PC-9 (cell line): ENCODE measurements at regions not wholly inside any gene's neighbourhood (a gene's known extent, or its start where the extent isn't known, plus 50 kb on each side); places are given as distances from the start of the nearest gene placed in this dataset.

ENCODE experiments used
- BruUV-seq: library from RNA; stranded (reverse); fragments of 400-500 nt; replicated peaks from 2 replicates; lab custom pipeline; 2021; lab: Mats Ljungman, UMichigan
- CTCF ChIA-PET: fragments of 300-600 bp; sonication (Branson Sonifier 250); formaldehyde crosslinking; loops from one replicate; lab custom pipeline; 2022; ENCODE audit warnings: antibody characterized with exemption; lab: Charles Lee
- POLR2A ChIA-PET: fragments of 300-600 bp; sonication (Branson Sonifier 250); formaldehyde crosslinking; loops from one replicate; lab custom pipeline; 2022; ENCODE audit warnings: antibody characterized with exemption; ENCODE audit not compliant: unreplicated experiment; lab: Charles Lee
- DNase-seq, 2 experiments: peaks; one replicate each; pipeline versions ENCODE4 v3.0.0 to v3.0.0-alpha.2; 2015 to 2022; ENCODE audit warnings: mixed read lengths in 1 of 2
- H2AFZ ChIP-seq: fragments of 200-600 bp; sonication (generic); 2 replicates; pipeline ENCODE4 v1.8.1; 2017; ENCODE audit warnings: antibody characterized with exemption
- H3F3A ChIP-seq: fragments of 200-600 bp; sonication (generic); 2 replicates; pipeline ENCODE4 v1.8.1; 2017; ENCODE audit warnings: antibody characterized with exemption, mild to moderate bottlenecking, low read depth; ENCODE audit not compliant: insufficient read depth
- H3K27ac ChIP-seq: fragments of 200-600 bp; sonication (generic); 2 replicates; pipeline ENCODE4 v1.6.1; 2016; ENCODE audit warnings: mixed run types
- H3K27me3 ChIP-seq: fragments of 200-600 bp; sonication (generic); 2 replicates; pipeline ENCODE4 v1.6.1; 2016; ENCODE audit warnings: low read depth, mixed run types; ENCODE audit not compliant: insufficient read depth
- H3K36me3 ChIP-seq: fragments of 200-600 bp; sonication (generic); 2 replicates; pipeline ENCODE4 v1.6.1; 2016; ENCODE audit warnings: low read depth, mixed run types
- H3K4me1 ChIP-seq: fragments of 200-600 bp; sonication (generic); replicated peaks from 2 replicates; pipeline ENCODE4 v1.6.1; 2016; ENCODE audit warnings: mixed run types; ENCODE audit not compliant: insufficient read depth
- H3K4me2 ChIP-seq: fragments of 200-600 bp; sonication (generic); 2 replicates; pipeline ENCODE4 v1.6.1; 2017; ENCODE audit warnings: mixed run types
- H3K4me3 ChIP-seq: fragments of 200-600 bp; sonication (generic); 2 replicates; pipeline ENCODE4 v1.6.1; 2016; ENCODE audit warnings: mixed run types
- H3K79me2 ChIP-seq: fragments of 200-600 bp; sonication (generic); 2 replicates; pipeline ENCODE4 v1.6.1; 2017; ENCODE audit warnings: low read depth, mixed run types
- H3K9me2 ChIP-seq: fragments of 200-600 bp; sonication (generic); 2 replicates; pipeline ENCODE4 v1.8.1; 2017; ENCODE audit warnings: mild to moderate bottlenecking; ENCODE audit not compliant: insufficient read depth
- H3K9me3 ChIP-seq: fragments of 200-600 bp; sonication (generic); 2 replicates; pipeline ENCODE4 v1.8.1; 2016; ENCODE audit warnings: low read depth; ENCODE audit not compliant: insufficient read depth
- H4K20me1 ChIP-seq: fragments of 200-600 bp; sonication (generic); 2 replicates; pipeline ENCODE4 v1.8.1; 2017; ENCODE audit not compliant: insufficient read depth
- EZH2 ChIP-seq: fragments of 200-600 bp; sonication (generic); IDR thresholded peaks from 2 replicates; pipeline ENCODE4 v1.8.0; 2017; ENCODE audit warnings: antibody characterized with exemption, low read depth
- intact Hi-C: fragments of 100-400 bp; cut with micrococcal nuclease; formaldehyde crosslinking; loops from one replicate; pipeline ENCODE4 v1.10.0; 2022; ENCODE audit not compliant: unreplicated experiment
- TF ChIP-seq, protein P1 (sequence below): fragments of 200-600 bp; sonication (generic); conservative IDR thresholded peaks from 2 replicates; pipeline ENCODE4 v1.6.1; 2017; ENCODE audit warnings: mixed run types, antibody characterized with exemption, mild to moderate bottlenecking, moderate library complexity

DNA sequence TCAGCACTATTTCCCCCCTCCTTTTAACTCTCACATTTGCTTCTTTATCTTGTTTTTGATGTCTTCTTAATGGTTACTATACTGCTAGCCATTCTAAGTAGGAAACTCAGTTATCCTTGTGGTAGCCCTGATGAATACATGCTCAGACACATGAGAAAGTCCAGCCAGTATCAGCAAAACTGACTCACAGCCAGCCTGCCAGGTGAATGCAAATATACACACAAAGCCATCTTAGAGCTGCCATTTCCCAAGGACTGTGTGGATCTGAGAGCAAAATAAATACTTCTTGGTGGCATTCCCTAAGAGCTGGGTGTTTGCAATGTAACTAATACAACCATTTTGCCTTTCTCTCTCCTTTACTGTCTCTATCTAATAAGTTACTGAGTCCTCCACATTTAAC is 455.2 kb downstream of the CCER1 start:
- Histone ChIP-seq H3K9me3 (peaks cover 2% of the 10 kb centered on the region; the same call in 1 of the 2 replicates), H4K20me1 (no peaks in the 10 kb centered on the region), H2AFZ (no peak overlapping the region), H3K9me2 (no peaks in the 10 kb centered on the region), H3F3A (no peaks in the 10 kb centered on the region), H3K4me3 (no peak overlapping the region), H3K27me3 (no peaks in the 10 kb centered on the region), H3K4me2 (no peak overlapping the region), H3K27ac (no peak overlapping the region), H3K79me2 (no peaks in the 10 kb centered on the region), H3K4me1 (no peaks in the 10 kb centered on the region), H3K36me3 (no peaks in the 10 kb centered on the region)
- ChIA-PET POLR2A (no interaction called here), CTCF (no interaction called here)
- no TSS peak for BruUV-seq
- intact Hi-C loops = no loop called here
- TF ChIP-seq, protein P1, sequence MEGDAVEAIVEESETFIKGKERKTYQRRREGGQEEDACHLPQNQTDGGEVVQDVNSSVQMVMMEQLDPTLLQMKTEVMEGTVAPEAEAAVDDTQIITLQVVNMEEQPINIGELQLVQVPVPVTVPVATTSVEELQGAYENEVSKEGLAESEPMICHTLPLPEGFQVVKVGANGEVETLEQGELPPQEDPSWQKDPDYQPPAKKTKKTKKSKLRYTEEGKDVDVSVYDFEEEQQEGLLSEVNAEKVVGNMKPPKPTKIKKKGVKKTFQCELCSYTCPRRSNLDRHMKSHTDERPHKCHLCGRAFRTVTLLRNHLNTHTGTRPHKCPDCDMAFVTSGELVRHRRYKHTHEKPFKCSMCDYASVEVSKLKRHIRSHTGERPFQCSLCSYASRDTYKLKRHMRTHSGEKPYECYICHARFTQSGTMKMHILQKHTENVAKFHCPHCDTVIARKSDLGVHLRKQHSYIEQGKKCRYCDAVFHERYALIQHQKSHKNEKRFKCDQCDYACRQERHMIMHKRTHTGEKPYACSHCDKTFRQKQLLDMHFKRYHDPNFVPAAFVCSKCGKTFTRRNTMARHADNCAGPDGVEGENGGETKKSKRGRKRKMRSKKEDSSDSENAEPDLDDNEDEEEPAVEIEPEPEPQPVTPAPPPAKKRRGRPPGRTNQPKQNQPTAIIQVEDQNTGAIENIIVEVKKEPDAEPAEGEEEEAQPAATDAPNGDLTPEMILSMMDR = no peak
- no peak for TF ChIP-seq EZH2
- DNase-seq = no peak

GRCh38 chr12:90497923-90498545 is 456.9 kb downstream of the CCER1 start:
- no peak overlapping the region for H2AFZ ChIP-seq
- CTCF ChIA-PET = no interaction called here

DNA sequence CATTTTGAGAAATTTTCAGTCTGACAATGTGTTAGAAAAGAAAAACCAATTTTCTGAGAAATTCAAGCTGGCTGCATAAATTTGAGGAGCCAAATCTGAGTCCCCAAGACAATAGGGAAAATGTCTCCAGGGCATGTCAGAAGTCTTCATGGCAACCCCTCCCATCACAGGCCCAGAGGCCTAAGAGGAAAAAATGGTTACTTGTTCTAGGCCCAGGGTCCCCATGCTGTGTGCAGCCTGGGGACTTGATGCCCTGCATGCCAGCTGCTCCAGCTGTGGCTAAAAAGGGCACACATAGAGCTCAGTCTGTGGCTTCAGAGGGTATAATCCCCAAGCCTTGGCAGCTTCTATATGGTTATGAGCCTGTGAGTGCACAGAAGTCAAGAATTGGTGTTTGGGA is 464.6 kb downstream of the CCER1 start:
- BruUV-seq = no TSS peak
- no peaks in the 10 kb centered on the region for H3K79me2 ChIP-seq
- no peak overlapping the region for H3K4me2 ChIP-seq
- no peaks in the 10 kb centered on the region for H4K20me1 ChIP-seq
- H2AFZ ChIP-seq = no peak overlapping the region
- H3K4me3 ChIP-seq = no peak overlapping the region
- intact Hi-C loops = no loop called here
- no peaks in the 10 kb centered on the region for H3K9me2 ChIP-seq
- TF ChIP-seq, protein P1 = no peak
- TF ChIP-seq EZH2 = no peak
- H3K27me3 ChIP-seq = no peaks in the 10 kb centered on the region
- POLR2A ChIA-PET = no interaction called here
- peaks cover 6% of the 10 kb centered on the region; the same call in 1 of the 2 replicates for H3K9me3 ChIP-seq
- no peaks in the 10 kb centered on the region for H3K4me1 ChIP-seq
- no peaks in the 10 kb centered on the region for H3F3A ChIP-seq
- DNase-seq = no peak
- no peak overlapping the region for H3K27ac ChIP-seq
- no peaks in the 10 kb centered on the region for H3K36me3 ChIP-seq
- CTCF ChIA-PET = no interaction called here

More at GRCh38 chr12:90497923-90498545, 456.9 kb downstream of the CCER1 start:
- Histone ChIP-seq H3K4me1 (no peaks in the 10 kb centered on the region), H3F3A (no peaks in the 10 kb centered on the region), H3K79me2 (no peaks in the 10 kb centered on the region), H3K9me2 (no peaks in the 10 kb centered on the region), H3K9me3 (peaks cover 2% of the 10 kb centered on the region; the same call in 1 of the 2 replicates), H3K4me3 (no peak overlapping the region), H3K27me3 (no peaks in the 10 kb centered on the region), H3K4me2 (no peak overlapping the region), H4K20me1 (no peaks in the 10 kb centered on the region), H3K36me3 (no peaks in the 10 kb centered on the region), H3K27ac (no peak overlapping the region)
- POLR2A ChIA-PET = no interaction called here
- BruUV-seq = no TSS peak
- DNase-seq = no peak
- intact Hi-C loops = no loop called here
- TF ChIP-seq, protein P1 = no peak
- no peak for TF ChIP-seq EZH2
